EL (cell line): ENCODE measurements at regions not wholly inside any gene's neighbourhood (a gene's known extent, or its start where the extent isn't known, plus 50 kb on each side); places are given as distances from the start of the nearest gene placed in this dataset.
"Not testable (repeated sequence)": the region's sequence is repeated elsewhere in the genome, so short reads cannot be mapped to it uniquely, and the experiment has no call there.

Experiments
- DNase-seq: peaks from one replicate; pipeline ENCODE4 v3.0.0-alpha.2; 2016

GRCh38 chr3:159047361-159047760 lies 245.5 kb downstream of the MFSD1 start:
- no peak for DNase-seq

DNA sequence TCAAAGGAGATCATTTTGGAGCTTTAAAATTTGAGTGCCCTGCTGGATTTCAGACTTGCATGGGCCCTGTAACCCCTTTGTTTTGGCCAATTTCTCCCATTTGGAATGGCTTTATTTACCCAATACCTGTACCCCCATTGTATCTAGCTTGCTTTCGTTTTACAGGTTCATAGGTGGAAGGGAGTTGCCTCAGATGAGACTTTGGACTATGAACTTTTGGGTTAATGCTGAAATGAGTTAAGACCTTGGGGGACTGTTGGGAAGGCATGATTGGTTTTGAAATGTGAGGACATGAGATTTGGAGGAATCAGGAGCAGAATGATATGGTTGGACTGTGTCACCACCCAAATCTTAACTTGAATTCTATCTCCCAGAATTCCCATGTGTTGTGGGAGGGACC lies 250.6 kb downstream of the MFSD1 start:
- not testable (repeated sequence) for DNase-seq

- peak; percentile 8 for DNase-seq
These were observed 255.8 kb downstream of the MFSD1 start for GRCh38 chr3:159057621-159058020.

DNA sequence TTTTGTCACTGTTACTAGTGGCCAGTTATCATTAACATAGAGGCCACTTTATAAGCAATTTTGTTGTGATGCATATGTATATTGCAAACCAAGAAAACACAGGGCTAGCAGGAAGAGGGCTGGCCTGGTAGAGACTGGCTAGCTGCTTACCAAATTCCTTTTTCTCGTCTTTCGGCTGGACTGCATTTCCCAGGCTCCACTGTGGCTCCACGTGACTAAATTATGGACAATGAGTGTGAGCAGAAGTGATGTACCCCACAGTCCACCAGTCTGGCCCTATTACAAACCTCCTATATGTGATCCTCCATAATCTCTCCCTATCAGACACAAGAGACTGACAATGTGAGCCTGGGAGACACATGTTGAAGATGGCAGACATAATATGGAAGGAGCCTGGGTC lies 257.0 kb downstream of the MFSD1 start:
- no peak for DNase-seq

- DNase-seq = no peak
These were observed 257.5 kb downstream of the MFSD1 start for GRCh38 chr3:159059395-159059794.

GRCh38 chr3:159062734-159063410 lies 261.0 kb downstream of the MFSD1 start:
- DNase-seq = no peak

DNA sequence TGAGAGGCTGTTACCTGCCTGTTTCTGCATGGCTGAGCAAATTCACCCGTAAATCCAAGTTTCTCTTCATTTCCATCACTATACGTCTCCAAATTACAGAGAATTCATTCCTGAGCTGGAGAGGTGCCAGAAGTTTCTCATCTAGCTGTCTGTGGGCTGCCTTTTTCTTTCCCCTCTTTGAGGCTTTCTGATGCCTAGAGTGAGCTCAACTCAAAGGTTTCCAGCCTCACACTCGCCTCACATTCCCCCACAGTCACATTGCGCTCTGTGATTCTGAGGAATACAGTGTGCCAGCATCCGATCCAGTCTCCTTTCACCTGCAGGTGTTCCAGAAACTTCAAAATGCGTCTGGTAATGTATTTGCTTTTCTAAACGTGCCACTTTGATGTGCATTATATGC lies 267.2 kb downstream of the MFSD1 start, which contains the start of gene IQCJ:
Gene IQCJ, plus strand, starts transcription at position 229 of the 400 bp plus-strand sequence.
- no peak for DNase-seq

DNA sequence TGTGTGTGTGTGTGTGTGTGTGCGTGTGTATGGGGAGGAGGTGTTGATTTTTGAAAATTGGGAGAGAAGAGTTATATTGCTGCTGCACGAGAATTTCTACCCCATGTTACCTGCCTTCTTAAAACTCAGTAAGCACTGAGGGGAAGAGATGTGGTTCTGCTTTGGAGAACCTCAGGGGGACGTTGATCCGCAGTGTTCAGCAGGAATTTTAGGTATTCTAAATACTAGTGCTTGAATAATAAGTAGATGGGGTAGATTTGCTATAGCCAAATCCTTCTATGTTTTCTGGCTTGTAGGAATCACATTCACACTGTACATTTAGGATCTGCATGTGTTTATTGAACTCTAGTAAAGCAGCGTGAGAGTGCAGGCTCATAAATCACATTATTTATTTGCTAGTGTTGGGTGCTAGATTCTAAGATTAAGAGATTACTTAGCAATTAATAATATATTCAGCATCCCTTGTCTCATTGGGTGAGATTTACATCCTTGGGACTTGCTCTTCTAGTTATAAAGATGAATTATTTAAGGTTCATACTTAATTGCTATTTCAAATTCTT lies 268.1 kb downstream of the MFSD1 start:
- DNase-seq = no peak

DNA sequence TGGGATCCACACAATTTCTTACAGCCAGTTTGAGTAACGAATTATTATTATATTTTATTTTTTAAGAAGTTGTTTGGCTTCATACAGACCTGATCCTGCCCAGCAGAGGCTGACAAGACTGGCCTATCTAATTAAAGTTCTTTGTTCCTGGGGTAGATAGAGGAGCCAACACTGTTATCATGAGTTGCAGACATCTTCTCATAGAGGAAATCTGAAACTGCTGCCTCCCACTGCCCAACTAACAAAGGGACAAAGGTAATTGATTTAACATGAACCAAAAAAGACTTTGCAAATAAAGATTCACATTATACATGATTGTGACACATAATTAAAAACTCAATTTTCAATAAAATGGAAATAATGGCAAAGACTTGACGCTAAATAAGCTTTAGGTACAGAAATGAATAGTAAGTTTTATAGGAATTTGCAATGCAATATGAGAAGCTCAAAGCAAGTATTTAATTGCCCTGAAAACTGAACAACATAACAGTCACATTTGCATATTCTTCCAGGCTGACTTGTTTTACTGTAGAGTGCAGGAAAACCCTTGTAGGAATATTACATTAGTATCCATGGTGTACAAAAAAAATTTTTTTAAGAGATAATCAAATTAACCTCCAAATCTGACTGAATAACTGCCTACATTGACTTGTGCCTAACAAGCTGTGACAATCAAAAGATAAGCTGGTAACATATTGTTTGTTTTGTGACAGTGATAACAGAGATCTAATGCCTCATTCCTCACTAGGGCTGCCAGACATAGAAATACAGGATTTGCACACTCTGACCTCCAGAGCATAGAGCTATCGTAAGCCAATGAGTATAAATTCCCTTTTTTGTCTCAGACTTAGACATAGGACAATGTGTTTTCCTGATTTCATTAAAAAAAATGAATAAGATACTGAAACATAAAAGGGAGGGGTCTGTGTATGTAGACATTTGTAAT lies 273.2 kb downstream of the MFSD1 start:
- DNase-seq = no peak

GRCh38 chr3:159077860-159078259 lies 276.0 kb downstream of the MFSD1 start:
- peak; percentile 93 for DNase-seq

- DNase-seq = no peak
These were observed 278.4 kb downstream of the MFSD1 start for GRCh38 chr3:159080256-159080655.

DNA sequence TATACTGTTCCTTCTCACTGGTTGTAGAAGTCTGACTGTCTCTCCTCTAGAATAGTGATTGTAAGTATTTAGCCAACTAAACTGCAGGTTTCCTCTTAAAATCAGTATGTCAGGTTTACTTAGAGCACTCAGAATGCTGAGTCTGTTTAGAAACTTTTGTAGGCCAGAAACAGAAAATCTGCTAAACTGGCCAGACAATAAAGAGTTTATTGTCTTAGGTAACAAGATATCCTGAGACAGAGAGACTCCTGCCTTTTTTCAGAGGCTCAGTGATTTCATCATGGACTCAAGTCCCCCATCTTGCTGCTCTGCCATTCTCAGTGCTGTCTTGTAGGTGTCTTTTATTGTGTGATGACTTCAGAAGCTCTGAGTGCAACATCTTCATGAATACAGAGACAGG lies 279.0 kb downstream of the MFSD1 start:
- no peak for DNase-seq

- peak; percentile 91 for DNase-seq
These were observed 280.7 kb downstream of the MFSD1 start for GRCh38 chr3:159082519-159082918.

- DNase-seq = peak; percentile 6
These were observed 290.1 kb downstream of the MFSD1 start for GRCh38 chr3:159091936-159092335.

- no peak for DNase-seq
These were observed 300.1 kb downstream of the MFSD1 start for GRCh38 chr3:159102001-159102400.

- no peak for DNase-seq
These were observed 310.9 kb downstream of the MFSD1 start for GRCh38 chr3:159112724-159113123.

GRCh38 chr3:159113221-159113875 lies 311.5 kb downstream of the MFSD1 start:
- no peak for DNase-seq

DNA sequence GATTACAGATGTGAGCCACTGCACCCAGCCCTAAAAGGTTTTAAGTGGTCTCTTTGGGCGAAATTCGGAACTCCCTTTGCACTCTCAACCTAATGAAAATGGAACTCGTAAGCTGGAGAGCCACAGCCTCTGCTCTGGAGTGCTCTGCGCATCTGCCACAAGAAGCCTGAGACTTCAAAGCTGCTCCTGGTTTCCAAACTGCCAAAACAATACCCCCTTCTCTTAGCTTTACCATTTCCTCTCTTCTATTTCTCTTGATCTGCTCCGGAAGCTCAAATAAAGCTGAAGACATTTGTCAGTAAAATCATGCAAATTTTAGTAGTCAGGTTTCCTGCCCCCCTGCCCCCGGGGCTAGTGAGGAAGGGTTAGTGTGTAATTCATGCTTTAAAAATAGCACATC lies 312.7 kb downstream of the MFSD1 start:
- DNase-seq = no peak

GRCh38 chr3:159123877-159124276 lies 322.0 kb downstream of the MFSD1 start:
- DNase-seq = no peak

DNA sequence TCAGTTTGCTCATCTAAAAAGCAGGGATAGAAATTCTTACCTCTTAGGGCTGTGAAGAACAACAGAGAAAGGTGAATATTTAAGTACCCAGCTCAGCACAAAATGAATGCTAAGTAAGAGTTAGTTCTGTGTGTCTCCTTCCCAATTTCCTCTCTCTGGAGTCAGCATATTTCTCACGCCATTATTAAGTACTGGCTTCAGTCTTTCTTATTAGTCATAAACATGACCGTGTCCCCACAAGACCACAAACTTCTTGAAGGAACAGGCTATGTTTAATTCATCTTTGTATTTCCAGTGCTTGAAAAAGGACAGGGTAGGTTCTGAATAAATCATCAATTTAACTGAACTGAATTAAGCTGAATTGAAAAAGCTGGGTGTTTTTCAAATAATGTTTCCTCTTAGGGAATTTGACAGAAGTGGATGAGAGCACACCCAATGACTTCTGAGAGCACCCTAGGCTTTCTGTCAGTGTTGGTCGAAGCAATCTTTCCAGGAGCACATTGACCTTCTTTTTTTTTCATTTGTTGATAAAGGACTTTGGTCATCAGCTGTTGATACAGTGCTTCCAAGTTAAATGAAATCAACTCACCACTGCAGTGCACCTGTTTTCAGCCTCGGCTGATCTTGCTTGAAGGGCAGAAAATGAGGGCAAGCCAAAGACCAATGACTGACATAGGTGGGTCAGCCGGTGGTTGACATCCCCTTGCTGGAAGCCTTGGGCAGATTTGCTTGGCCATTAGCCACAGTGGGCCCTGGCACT lies 324.6 kb downstream of the MFSD1 start:
- peak; percentile 63 for DNase-seq

- DNase-seq = no peak
These were observed 325.2 kb downstream of the MFSD1 start for GRCh38 chr3:159127021-159127392.

GRCh38 chr3:159128628-159129027 lies 326.8 kb downstream of the MFSD1 start:
- peak; percentile 72 for DNase-seq
